ENCODE measurements at regions not wholly inside any gene's neighbourhood (a gene's known extent, or its start where the extent isn't known, plus 50 kb on each side); places are given as distances from the start of the nearest gene placed in this dataset.

GRCh38 chr18:48488388-48488850, 50.4 kb upstream of the CTIF start:
- H3K4me3 Mint-ChIP-seq: no peak overlapping the region
- Histone ChIP-seq H3K27me3 (replicated peaks in 1 of 2; ENCODE audit: control insufficient read depth in 2 of 2, extremely low read depth in 1 of 2, insufficient read depth in 2 of 2, low read length in 1 of 2) (peaks cover 2 to 10% of the 10 kb centered on the region in 2 experiments), H3K4me3 (ENCODE audit: control insufficient read depth in 1 of 2, extremely low read depth in 1 of 2, low read length in 1 of 2) (no peak overlapping the region), H3K36me3 (ENCODE audit: control insufficient read depth in 2 of 2, extremely low read depth in 1 of 2, insufficient read depth in 1 of 2, low read length in 1 of 2) (no peaks in the 10 kb centered on the region), H3K9me3 (no peaks in the 10 kb centered on the region), H3K4me1 (ENCODE audit: control insufficient read depth in 1 of 2, extremely low read depth in 1 of 2, insufficient read depth in 2 of 2, low read length in 2 of 2) (no peaks in the 10 kb centered on the region), H3K27ac (ENCODE audit: low read length) (no peak overlapping the region)
- H3K27ac Mint-ChIP-seq: no peak overlapping the region
- POLR2A ChIA-PET: no interaction called here
- H3K27me3 Mint-ChIP-seq: peaks cover 21 to 46% of the 10 kb centered on the region in 2 donors
- H3K4me1 Mint-ChIP-seq: peaks cover 0 to 3% (median 0%) of the 10 kb centered on the region in 3 donors
- no CpG with 5 or more reads among the region's 3 CpGs for WGBS (ENCODE audit: insufficient coverage)
- no peaks in the 10 kb centered on the region for H3K9me3 Mint-ChIP-seq
- DNase-seq: no peak
- no peak for ATAC-seq (replicated peaks in 1 of 4)
- CTCF ChIA-PET: no interaction called here
- no peaks in the 10 kb centered on the region for H3K36me3 Mint-ChIP-seq

GRCh38 chr18:48486754-48487153, 52.1 kb upstream of the CTIF start:
- no peak for ATAC-seq (replicated peaks in 1 of 4)
- ChIA-PET CTCF (interaction anchor here in 1 of 2 donors (0.6 to 1.1 kb wide), 2 partner anchors 9 to 16 kb away, joined by 3 read pairs; no protein-coding TSS in a partner anchor), POLR2A (no interaction called here)
- Mint-ChIP-seq H3K36me3 (no peaks in the 10 kb centered on the region), H3K4me1 (no peaks in the 10 kb centered on the region), H3K9me3 (no peaks in the 10 kb centered on the region), H3K27ac (no peak overlapping the region), H3K4me3 (no peak overlapping the region), H3K27me3 (peaks cover 18 to 38% of the 10 kb centered on the region in 2 donors)
- H3K4me3 ChIP-seq (ENCODE audit: control insufficient read depth in 1 of 2, extremely low read depth in 1 of 2, low read length in 1 of 2): no peak overlapping the region
- no peak overlapping the region for H3K27ac ChIP-seq (ENCODE audit: low read length)
- peaks cover 2 to 5% of the 10 kb centered on the region in 2 experiments for H3K27me3 ChIP-seq (replicated peaks in 1 of 2; ENCODE audit: control insufficient read depth in 2 of 2, extremely low read depth in 1 of 2, insufficient read depth in 2 of 2, low read length in 1 of 2)
- no CpG with 5 or more reads among the region's 2 CpGs for WGBS (ENCODE audit: insufficient coverage)
- no peak for DNase-seq
- H3K36me3 ChIP-seq (ENCODE audit: control insufficient read depth in 2 of 2, extremely low read depth in 1 of 2, insufficient read depth in 1 of 2, low read length in 1 of 2): no peaks in the 10 kb centered on the region
- no peaks in the 10 kb centered on the region for H3K4me1 ChIP-seq (ENCODE audit: control insufficient read depth in 1 of 2, extremely low read depth in 1 of 2, insufficient read depth in 2 of 2, low read length in 2 of 2)
- H3K9me3 ChIP-seq: no peaks in the 10 kb centered on the region

- WGBS (ENCODE audit: insufficient coverage): 42% methylated on average over 2 of the region's 5 CpGs
- Histone ChIP-seq H3K27ac (ENCODE audit: low read length) (no peak overlapping the region), H3K4me3 (ENCODE audit: control insufficient read depth in 1 of 2, extremely low read depth in 1 of 2, low read length in 1 of 2) (no peak overlapping the region), H3K9me3 (no peaks in the 10 kb centered on the region), H3K27me3 (replicated peaks in 1 of 2; ENCODE audit: control insufficient read depth in 2 of 2, extremely low read depth in 1 of 2, insufficient read depth in 2 of 2, low read length in 1 of 2) (peaks cover 2 to 5% of the 10 kb centered on the region in 2 experiments), H3K36me3 (ENCODE audit: control insufficient read depth in 2 of 2, extremely low read depth in 1 of 2, insufficient read depth in 1 of 2, low read length in 1 of 2) (no peaks in the 10 kb centered on the region), H3K4me1 (ENCODE audit: control insufficient read depth in 1 of 2, extremely low read depth in 1 of 2, insufficient read depth in 2 of 2, low read length in 2 of 2) (no peaks in the 10 kb centered on the region)
- no peak for ATAC-seq (replicated peaks in 1 of 4)
- Mint-ChIP-seq H3K36me3 (no peaks in the 10 kb centered on the region), H3K4me1 (no peaks in the 10 kb centered on the region), H3K9me3 (no peaks in the 10 kb centered on the region), H3K4me3 (no peak overlapping the region), H3K27me3 (peaks cover 13 to 41% of the 10 kb centered on the region in 2 donors), H3K27ac (no peak overlapping the region)
- ChIA-PET CTCF (interaction anchor here in 1 of 2 donors (0.6 to 1.1 kb wide), 2 partner anchors 8 to 21 kb away, joined by 3 read pairs; no protein-coding TSS in a partner anchor), POLR2A (no interaction called here)
- DNase-seq: no peak
Measured at GRCh38 chr18:48485828-48486405, 52.9 kb upstream of the CTIF start.

GRCh38 chr18:48481092-48481491, 57.7 kb upstream of the CTIF start:
- Mint-ChIP-seq H3K36me3 (no peaks in the 10 kb centered on the region), H3K4me1 (no peaks in the 10 kb centered on the region), H3K4me3 (no peak overlapping the region), H3K27ac (no peak overlapping the region), H3K9me3 (no peaks in the 10 kb centered on the region), H3K27me3 (peaks cover 18 to 25% of the 10 kb centered on the region in 2 donors)
- Histone ChIP-seq H3K36me3 (ENCODE audit: control insufficient read depth in 2 of 2, extremely low read depth in 1 of 2, insufficient read depth in 1 of 2, low read length in 1 of 2) (no peaks in the 10 kb centered on the region), H3K27ac (ENCODE audit: low read length) (no peak overlapping the region), H3K4me3 (ENCODE audit: control insufficient read depth in 1 of 2, extremely low read depth in 1 of 2, low read length in 1 of 2) (no peak overlapping the region), H3K4me1 (ENCODE audit: control insufficient read depth in 1 of 2, extremely low read depth in 1 of 2, insufficient read depth in 2 of 2, low read length in 2 of 2) (no peaks in the 10 kb centered on the region), H3K9me3 (no peaks in the 10 kb centered on the region), H3K27me3 (replicated peaks in 1 of 2; ENCODE audit: control insufficient read depth in 2 of 2, extremely low read depth in 1 of 2, insufficient read depth in 2 of 2, low read length in 1 of 2) (peaks cover 2% of the 10 kb centered on the region in 2 experiments)
- DNase-seq (no peak), ATAC-seq (replicated peaks in 1 of 4) (no peak)
- WGBS (ENCODE audit: insufficient coverage): no CpG with 5 or more reads among the region's 2 CpGs
- ChIA-PET CTCF (no interaction called here), POLR2A (no interaction called here)

GRCh38 chr18:48479531-48479930, 59.3 kb upstream of the CTIF start:
- WGBS (ENCODE audit: insufficient coverage): no CpG with 5 or more reads among the region's 1 CpG
- Histone ChIP-seq H3K27me3 (replicated peaks in 1 of 2; ENCODE audit: control insufficient read depth in 2 of 2, extremely low read depth in 1 of 2, insufficient read depth in 2 of 2, low read length in 1 of 2) (peaks cover 0 to 7% of the 10 kb centered on the region in 2 experiments), H3K4me3 (ENCODE audit: control insufficient read depth in 1 of 2, extremely low read depth in 1 of 2, low read length in 1 of 2) (no peak overlapping the region), H3K9me3 (no peaks in the 10 kb centered on the region), H3K36me3 (ENCODE audit: control insufficient read depth in 2 of 2, extremely low read depth in 1 of 2, insufficient read depth in 1 of 2, low read length in 1 of 2) (no peaks in the 10 kb centered on the region), H3K4me1 (ENCODE audit: control insufficient read depth in 1 of 2, extremely low read depth in 1 of 2, insufficient read depth in 2 of 2, low read length in 2 of 2) (no peaks in the 10 kb centered on the region), H3K27ac (ENCODE audit: low read length) (no peak overlapping the region)
- Mint-ChIP-seq H3K4me1 (no peaks in the 10 kb centered on the region), H3K27ac (no peak overlapping the region), H3K36me3 (no peaks in the 10 kb centered on the region), H3K4me3 (no peak overlapping the region), H3K27me3 (peaks cover 24 to 30% of the 10 kb centered on the region in 2 donors), H3K9me3 (no peaks in the 10 kb centered on the region)
- no peak for DNase-seq
- no peak for ATAC-seq (replicated peaks in 1 of 4)
- ChIA-PET POLR2A (no interaction called here), CTCF (no interaction called here)

- Histone ChIP-seq H3K27ac (ENCODE audit: low read length) (no peak overlapping the region), H3K4me3 (ENCODE audit: control insufficient read depth in 1 of 2, extremely low read depth in 1 of 2, low read length in 1 of 2) (no peak overlapping the region), H3K36me3 (ENCODE audit: control insufficient read depth in 2 of 2, extremely low read depth in 1 of 2, insufficient read depth in 1 of 2, low read length in 1 of 2) (no peaks in the 10 kb centered on the region), H3K9me3 (no peaks in the 10 kb centered on the region), H3K27me3 (replicated peaks in 1 of 2; ENCODE audit: control insufficient read depth in 2 of 2, extremely low read depth in 1 of 2, insufficient read depth in 2 of 2, low read length in 1 of 2) (peaks cover 0 to 7% of the 10 kb centered on the region in 2 experiments), H3K4me1 (ENCODE audit: control insufficient read depth in 1 of 2, extremely low read depth in 1 of 2, insufficient read depth in 2 of 2, low read length in 2 of 2) (no peaks in the 10 kb centered on the region)
- POLR2A ChIA-PET: no interaction called here
- no CpG with 5 or more reads among the region's 2 CpGs for WGBS (ENCODE audit: insufficient coverage)
- Mint-ChIP-seq H3K4me3 (no peak overlapping the region), H3K27ac (no peak overlapping the region), H3K27me3 (peaks cover 30 to 41% of the 10 kb centered on the region in 2 donors), H3K9me3 (peaks cover 0 to 5% (median 2%) of the 10 kb centered on the region in 3 donors), H3K4me1 (no peaks in the 10 kb centered on the region), H3K36me3 (no peaks in the 10 kb centered on the region)
- CTCF ChIA-PET: interaction anchor here (0.6 to 1.0 kb wide), 2 partner anchors 9 to 37 kb away, joined by 3 read pairs; no protein-coding TSS in a partner anchor
- DNase-seq (no peak), ATAC-seq (replicated peaks in 1 of 4) (no peak)
Measured at GRCh38 chr18:48477348-48477747, 61.5 kb upstream of the CTIF start.
